GM23338 (cell line): ENCODE measurements at regions not wholly inside any gene's neighbourhood (a gene's known extent, or its start where the extent isn't known, plus 50 kb on each side); places are given as distances from the start of the nearest gene placed in this dataset.

Experiments
- CREB1 ChIP-seq: fragments of 250-450 bp; sonication (Bioruptor Pico); IDR thresholded peaks from 2 replicates; pipeline ENCODE4 v1.5.0; 2020; ENCODE audit warnings: low read depth, mild to moderate bottlenecking, moderate library complexity
- CTCF ChIP-seq, 2 experiments: fragments of 200-600 bp in 1 of 2; sonication (generic) in 1 of 2; conservative IDR thresholded peaks; 2 replicates each; pipeline versions ENCODE4 v1.5.1 to v1.6.1; 2016 to 2017; ENCODE audit warnings: antibody characterized with exemption in 2 of 2, low read depth in 2 of 2, mild to moderate bottlenecking in 2 of 2, moderate library complexity in 1 of 2
- ETS1 ChIP-seq: IDR thresholded peaks from 2 replicates; pipeline ENCODE4 v1.6.1; 2016; ENCODE audit warnings: antibody characterized with exemption
- EZH2 ChIP-seq: fragments of 200-600 bp; sonication (generic); IDR thresholded peaks from one replicate; pipeline ENCODE4 v1.8.0; 2017; ENCODE audit warnings: antibody characterized with exemption, mild to moderate bottlenecking, low read depth; ENCODE audit not compliant: unreplicated experiment
- EZH2phosphoT487 ChIP-seq: fragments of 200-600 bp; sonication (generic); IDR thresholded peaks from one replicate; pipeline ENCODE4 v1.8.1; 2018; ENCODE audit warnings: antibody characterized with exemption; ENCODE audit not compliant: unreplicated experiment
- JUNB ChIP-seq: IDR thresholded peaks from one replicate; pipeline ENCODE4 v1.6.1; 2016; ENCODE audit warnings: antibody characterized with exemption; ENCODE audit not compliant: unreplicated experiment
- NANOG ChIP-seq: IDR thresholded peaks from 2 replicates; pipeline ENCODE4 v1.6.1; 2016; ENCODE audit warnings: antibody characterized with exemption, borderline replicate concordance
- POLR2AphosphoS5 ChIP-seq: IDR thresholded peaks from 2 replicates; pipeline ENCODE4 v1.6.1; 2016; ENCODE audit warnings: antibody characterized with exemption, low read depth
- STAT1 ChIP-seq: IDR thresholded peaks from one replicate; pipeline ENCODE4 v1.6.1; 2016; ENCODE audit warnings: antibody characterized with exemption; ENCODE audit not compliant: unreplicated experiment
- ZNF114 ChIP-seq: fragments of 250-450 bp; sonication (Bioruptor Pico); IDR thresholded peaks from 2 replicates; pipeline ENCODE4 v1.5.0; 2020; ENCODE audit warnings: mild to moderate bottlenecking, moderate library complexity
- ZNF462 ChIP-seq: fragments of 250-450 bp; sonication (Bioruptor Pico); IDR thresholded peaks from 2 replicates; pipeline ENCODE4 v1.5.0; 2020; ENCODE audit warnings: mild to moderate bottlenecking, moderate library complexity
- TF ChIP-seq, protein P1 (sequence below): IDR thresholded peaks from one replicate; pipeline ENCODE4 v1.6.1; 2018; ENCODE audit warnings: antibody characterized with exemption; ENCODE audit not compliant: unreplicated experiment

- TF ChIP-seq EZH2phosphoT487 (no peak), CTCF (conservative IDR thresholded peaks at IDR 0.05; ENCODE audit: low read depth in 2 of 2) (no peak), POLR2AphosphoS5 (no peak), EZH2 (no peak), CREB1 (CRISPR knock-in tag) (no peak), ETS1 (no peak), STAT1 (no peak), ZNF114 (CRISPR knock-in tag) (no peak), JUNB (no peak), ZNF462 (no peak), NANOG (no peak)
- TF ChIP-seq, protein P1, sequence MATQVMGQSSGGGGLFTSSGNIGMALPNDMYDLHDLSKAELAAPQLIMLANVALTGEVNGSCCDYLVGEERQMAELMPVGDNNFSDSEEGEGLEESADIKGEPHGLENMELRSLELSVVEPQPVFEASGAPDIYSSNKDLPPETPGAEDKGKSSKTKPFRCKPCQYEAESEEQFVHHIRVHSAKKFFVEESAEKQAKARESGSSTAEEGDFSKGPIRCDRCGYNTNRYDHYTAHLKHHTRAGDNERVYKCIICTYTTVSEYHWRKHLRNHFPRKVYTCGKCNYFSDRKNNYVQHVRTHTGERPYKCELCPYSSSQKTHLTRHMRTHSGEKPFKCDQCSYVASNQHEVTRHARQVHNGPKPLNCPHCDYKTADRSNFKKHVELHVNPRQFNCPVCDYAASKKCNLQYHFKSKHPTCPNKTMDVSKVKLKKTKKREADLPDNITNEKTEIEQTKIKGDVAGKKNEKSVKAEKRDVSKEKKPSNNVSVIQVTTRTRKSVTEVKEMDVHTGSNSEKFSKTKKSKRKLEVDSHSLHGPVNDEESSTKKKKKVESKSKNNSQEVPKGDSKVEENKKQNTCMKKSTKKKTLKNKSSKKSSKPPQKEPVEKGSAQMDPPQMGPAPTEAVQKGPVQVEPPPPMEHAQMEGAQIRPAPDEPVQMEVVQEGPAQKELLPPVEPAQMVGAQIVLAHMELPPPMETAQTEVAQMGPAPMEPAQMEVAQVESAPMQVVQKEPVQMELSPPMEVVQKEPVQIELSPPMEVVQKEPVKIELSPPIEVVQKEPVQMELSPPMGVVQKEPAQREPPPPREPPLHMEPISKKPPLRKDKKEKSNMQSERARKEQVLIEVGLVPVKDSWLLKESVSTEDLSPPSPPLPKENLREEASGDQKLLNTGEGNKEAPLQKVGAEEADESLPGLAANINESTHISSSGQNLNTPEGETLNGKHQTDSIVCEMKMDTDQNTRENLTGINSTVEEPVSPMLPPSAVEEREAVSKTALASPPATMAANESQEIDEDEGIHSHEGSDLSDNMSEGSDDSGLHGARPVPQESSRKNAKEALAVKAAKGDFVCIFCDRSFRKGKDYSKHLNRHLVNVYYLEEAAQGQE: no peak
Observed at GRCh38 chr21:20270365-20271055, 727.7 kb upstream of the NCAM2 start.
